Kidney (tissue), 13 donors: ENCODE measurements at regions not wholly inside any gene's neighbourhood (a gene's known extent, or its start where the extent isn't known, plus 50 kb on each side); places are given as distances from the start of the nearest gene placed in this dataset.
A peak's percentile ranks its signal among the peaks of the same experiment; 100 is the strongest.

Experiments
- DNase-seq, 5 donors: peaks; one replicate each; pipeline ENCODE4 v3.0.0-alpha.2; 2013 to 2020
- FAIRE-seq: peaks from 2 replicates; lab custom pipeline; 2012; peaks lifted over from hg19 to GRCh38; lab: Jason Lieb, UNC
- H3K27ac ChIP-seq, 2 donors: one replicate each; pipeline ENCODE4 v1.7.0; 2013; ENCODE audit warnings: low read depth in 2 of 2, low read length in 2 of 2, inconsistent platforms in 1 of 2
- H3K27me3 ChIP-seq: one replicate; pipeline ENCODE4 v1.7.1; 2013; ENCODE audit warnings: low read length, inconsistent platforms; ENCODE audit not compliant: control insufficient read depth, insufficient read depth
- H3K36me3 ChIP-seq, 3 donors: one replicate each; pipeline versions ENCODE4 v1.7.0 to v1.7.1; 2013; ENCODE audit warnings: low read length in 3 of 3, control low read depth in 1 of 3, inconsistent platforms in 1 of 3; ENCODE audit not compliant: insufficient read depth in 3 of 3, control insufficient read depth in 2 of 3
- H3K4me1 ChIP-seq, 3 donors: one replicate each; pipeline versions ENCODE4 v1.7.0 to v1.7.1; 2013; ENCODE audit warnings: low read length in 3 of 3, inconsistent platforms in 1 of 3, low read depth in 1 of 3; ENCODE audit not compliant: control insufficient read depth in 2 of 3, insufficient read depth in 2 of 3
- H3K4me3 ChIP-seq, 3 donors: one replicate each; pipeline versions ENCODE4 v1.7.0 to v1.8.1; 2013; ENCODE audit warnings: low read length in 3 of 3, control low read depth in 1 of 3, inconsistent platforms in 1 of 3
- H3K9ac ChIP-seq, 3 donors: one replicate each; pipeline versions ENCODE4 v1.7.0 to v1.7.1; 2013; ENCODE audit warnings: low read length in 3 of 3, control low read depth in 1 of 3, inconsistent platforms in 1 of 3
- H3K9me3 ChIP-seq, 3 donors: one replicate each; pipeline versions ENCODE4 v1.7.0 to v1.7.1; 2013; ENCODE audit warnings: low read length in 3 of 3, control low read depth in 1 of 3, inconsistent platforms in 1 of 3; ENCODE audit not compliant: control insufficient read depth in 2 of 3, insufficient read depth in 1 of 3
- intact Hi-C: fragments of 100-400 bp; cut with DNase I; formaldehyde crosslinking; loops from one replicate; pipeline ENCODE4 v1.11.1; 2022
- TF ChIP-seq, protein P1 (sequence below): IDR thresholded peaks from 3 replicates; pipeline ENCODE4 v1.5.1; 2012; ENCODE audit warnings: mild to moderate bottlenecking, moderate library complexity, borderline replicate concordance; ENCODE audit not compliant: insufficient read depth; ENCODE audit errors: extremely low read depth
- donor health status: control.
- donor health status: control.
- donor health status: control.
- donor health status: control.
- donor health status: control.
- donor health status: DM: yes; HTN: yes; CAD: no.
- donor health status: Normal renal cell carcinoma (clear cell type).

DNA sequence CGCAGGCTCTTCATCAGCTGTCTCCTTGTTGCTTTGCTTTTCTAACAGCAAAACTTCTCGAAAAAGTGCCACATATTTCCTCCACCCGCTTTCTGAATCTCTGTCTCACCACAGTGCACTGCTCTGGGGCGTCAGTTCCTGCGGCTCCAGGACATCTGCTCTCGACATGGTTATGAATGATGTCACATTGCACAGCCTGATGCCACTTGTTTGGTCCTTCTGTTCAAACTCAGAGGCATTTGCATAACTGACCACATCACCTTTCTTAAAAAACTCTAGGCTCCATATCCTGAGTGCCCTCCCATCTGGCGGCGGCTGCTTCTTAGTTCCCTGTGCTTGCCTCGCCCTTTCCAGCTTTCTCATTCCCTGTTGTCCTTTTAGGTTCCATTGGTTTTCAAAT is 469.3 kb upstream of the COBL start:
- no peak for FAIRE-seq
- H3K4me1 ChIP-seq: no peaks in the 10 kb centered on the region
- no peak overlapping the region for H3K27ac ChIP-seq
- intact Hi-C loops: no loop called here
- H3K9me3 ChIP-seq: no peaks in the 10 kb centered on the region
- H3K9ac ChIP-seq: no peak overlapping the region
- no peaks in the 10 kb centered on the region for H3K36me3 ChIP-seq
- H3K27me3 ChIP-seq: no peaks in the 10 kb centered on the region
- no peak for DNase-seq
- TF ChIP-seq, protein P1, sequence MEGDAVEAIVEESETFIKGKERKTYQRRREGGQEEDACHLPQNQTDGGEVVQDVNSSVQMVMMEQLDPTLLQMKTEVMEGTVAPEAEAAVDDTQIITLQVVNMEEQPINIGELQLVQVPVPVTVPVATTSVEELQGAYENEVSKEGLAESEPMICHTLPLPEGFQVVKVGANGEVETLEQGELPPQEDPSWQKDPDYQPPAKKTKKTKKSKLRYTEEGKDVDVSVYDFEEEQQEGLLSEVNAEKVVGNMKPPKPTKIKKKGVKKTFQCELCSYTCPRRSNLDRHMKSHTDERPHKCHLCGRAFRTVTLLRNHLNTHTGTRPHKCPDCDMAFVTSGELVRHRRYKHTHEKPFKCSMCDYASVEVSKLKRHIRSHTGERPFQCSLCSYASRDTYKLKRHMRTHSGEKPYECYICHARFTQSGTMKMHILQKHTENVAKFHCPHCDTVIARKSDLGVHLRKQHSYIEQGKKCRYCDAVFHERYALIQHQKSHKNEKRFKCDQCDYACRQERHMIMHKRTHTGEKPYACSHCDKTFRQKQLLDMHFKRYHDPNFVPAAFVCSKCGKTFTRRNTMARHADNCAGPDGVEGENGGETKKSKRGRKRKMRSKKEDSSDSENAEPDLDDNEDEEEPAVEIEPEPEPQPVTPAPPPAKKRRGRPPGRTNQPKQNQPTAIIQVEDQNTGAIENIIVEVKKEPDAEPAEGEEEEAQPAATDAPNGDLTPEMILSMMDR: no peak
- no peak overlapping the region for H3K4me3 ChIP-seq

DNA sequence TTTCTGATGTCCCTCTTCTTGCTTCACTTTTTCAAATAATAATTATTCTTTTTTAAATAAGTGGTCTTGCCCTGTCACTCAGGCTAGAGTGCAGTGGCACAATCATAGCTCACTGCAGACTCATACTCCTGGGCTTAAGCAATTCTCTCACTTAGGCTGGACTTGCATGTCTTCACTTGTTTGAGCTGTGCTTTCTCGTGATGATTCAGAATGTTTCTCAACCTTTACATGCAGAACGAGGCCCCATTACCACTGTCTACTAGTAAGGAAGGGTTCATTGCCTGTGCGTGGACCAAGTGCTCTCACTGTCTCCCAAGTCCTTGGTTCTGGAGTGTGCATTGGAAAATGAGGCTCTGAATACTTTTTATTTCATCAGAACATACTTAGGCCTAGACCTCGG is 468.6 kb upstream of the COBL start:
- intact Hi-C loops: no loop called here
- FAIRE-seq (no peak), DNase-seq (no peak)
- H3K9me3 ChIP-seq: no peaks in the 10 kb centered on the region
- no peaks in the 10 kb centered on the region for H3K4me1 ChIP-seq
- no peak overlapping the region for H3K4me3 ChIP-seq
- H3K9ac ChIP-seq: no peak overlapping the region
- no peak overlapping the region for H3K27ac ChIP-seq
- no peaks in the 10 kb centered on the region for H3K27me3 ChIP-seq
- TF ChIP-seq, protein P1: no peak
- H3K36me3 ChIP-seq: no peaks in the 10 kb centered on the region

DNA sequence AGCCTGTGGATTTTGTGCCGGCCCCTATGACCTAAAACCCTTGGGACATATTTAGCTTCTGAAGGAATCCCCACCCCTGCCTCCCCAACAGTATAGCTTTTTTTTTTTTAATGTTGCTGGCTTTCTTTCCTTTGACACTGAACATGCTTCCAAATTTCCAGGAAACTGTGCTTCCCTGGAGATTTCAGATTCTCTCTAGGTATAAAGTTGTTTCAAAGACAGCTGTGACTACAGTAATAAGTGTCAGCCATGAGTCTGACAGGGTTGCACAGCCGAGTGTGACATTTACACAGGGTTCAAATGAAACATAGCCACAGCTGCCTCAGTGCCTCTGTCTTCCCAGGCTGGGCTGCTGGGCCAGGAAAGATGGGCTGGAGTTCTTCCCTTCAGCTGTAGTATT is 466.6 kb upstream of the COBL start:
- TF ChIP-seq, protein P1: no peak
- no peak overlapping the region for H3K27ac ChIP-seq
- H3K9ac ChIP-seq: no peak overlapping the region
- H3K4me3 ChIP-seq: no peak overlapping the region
- FAIRE-seq (no peak), DNase-seq (peak in 1 of 5 donors; percentile 9)
- H3K27me3 ChIP-seq: no peaks in the 10 kb centered on the region
- intact Hi-C loops: no loop called here
- H3K4me1 ChIP-seq: no peaks in the 10 kb centered on the region
- no peaks in the 10 kb centered on the region for H3K36me3 ChIP-seq
- H3K9me3 ChIP-seq: no peaks in the 10 kb centered on the region

DNA sequence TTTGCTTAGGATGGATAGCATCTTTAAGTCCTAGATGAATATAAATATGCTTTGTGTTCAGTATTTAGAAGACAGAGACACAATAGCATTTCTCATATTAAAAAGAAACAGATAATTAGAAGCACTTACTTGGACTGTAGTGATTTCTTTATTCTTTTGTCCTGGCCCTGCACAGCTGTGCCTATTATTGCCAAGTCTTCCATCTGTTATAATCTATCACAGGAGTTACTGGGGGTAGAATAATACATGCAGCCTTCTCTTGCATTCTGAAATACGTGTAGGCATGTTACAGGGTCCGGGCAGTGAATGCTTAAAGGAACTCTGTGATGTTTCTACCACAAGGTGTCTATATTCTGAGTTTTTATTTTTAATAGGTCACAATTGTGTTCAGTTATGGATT is 461.5 kb upstream of the COBL start:
- H3K27me3 ChIP-seq: no peaks in the 10 kb centered on the region
- DNase-seq (no peak), FAIRE-seq (no peak)
- no peaks in the 10 kb centered on the region for H3K9me3 ChIP-seq
- no peaks in the 10 kb centered on the region for H3K4me1 ChIP-seq
- no peak overlapping the region for H3K4me3 ChIP-seq
- intact Hi-C loops: no loop called here
- H3K36me3 ChIP-seq: no peaks in the 10 kb centered on the region
- TF ChIP-seq, protein P1: no peak
- H3K9ac ChIP-seq: no peak overlapping the region
- no peak overlapping the region for H3K27ac ChIP-seq
